ENCODE measurements at regions not wholly inside any gene's neighbourhood (a gene's known extent, or its start where the extent isn't known, plus 50 kb on each side); places are given as distances from the start of the nearest gene placed in this dataset.

DNA sequence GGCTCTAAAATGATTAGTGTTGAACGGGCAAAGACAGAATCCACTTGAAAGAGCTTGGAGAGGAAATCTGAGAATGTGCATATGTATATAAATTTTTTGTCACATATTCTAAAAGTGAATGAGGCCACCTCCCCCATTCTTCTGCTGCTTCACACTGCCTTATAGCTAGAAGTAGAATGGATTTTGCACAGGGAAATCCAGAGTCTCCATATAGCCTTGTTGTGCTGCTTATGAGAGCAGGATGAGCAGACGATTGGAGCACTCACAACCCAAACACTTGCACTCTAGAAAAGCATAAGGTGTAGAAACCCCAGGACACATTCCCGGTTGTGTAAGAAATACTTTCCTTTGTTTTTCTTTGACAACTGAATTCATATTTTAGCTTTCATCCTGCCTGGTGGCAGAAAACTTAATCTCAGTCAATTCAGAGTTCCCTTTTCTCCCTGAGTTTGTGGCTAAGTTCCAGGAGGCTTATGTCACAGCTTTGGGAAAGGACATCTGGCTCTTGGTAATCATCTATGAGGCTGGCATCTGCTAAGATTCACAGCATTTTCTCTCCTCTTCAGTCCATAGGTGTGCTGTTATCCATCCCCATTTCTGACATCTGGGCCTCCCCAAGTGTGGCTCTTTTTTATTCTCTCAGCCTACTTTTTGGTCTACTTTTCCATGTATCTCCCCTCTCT, 188.4 kb upstream of the PFN2 start:
- no peak overlapping the region for H3K27ac ChIP-seq (ENCODE audit: low read depth in 1 of 2, low read length in 2 of 2)
- intact Hi-C loops (cut with DNase I), result no loop called here
- H3K27me3 ChIP-seq (ENCODE audit: control insufficient read depth in 1 of 2, insufficient read depth in 2 of 2, low read length in 1 of 2), result no peaks in the 10 kb centered on the region
- H3K9me3 ChIP-seq (ENCODE audit: control insufficient read depth, low read length), result no peaks in the 10 kb centered on the region
- ATAC-seq (ENCODE audit: low FRiP score), result no peak
- WGBS, 2 donors, result 42 to 49% methylated on average over 3 of the region's 3 CpGs
- H3K4me3 ChIP-seq (ENCODE audit: low read length in 2 of 2), result no peak overlapping the region
- DNase-seq, result no peak
- no peaks in the 10 kb centered on the region for H3K4me1 ChIP-seq (ENCODE audit: control insufficient read depth in 1 of 2, insufficient read depth in 2 of 2, low read length in 2 of 2)
- no peaks in the 10 kb centered on the region for H3K36me3 ChIP-seq (ENCODE audit: control insufficient read depth in 1 of 2, insufficient read depth in 2 of 2, low read length in 1 of 2)

DNA sequence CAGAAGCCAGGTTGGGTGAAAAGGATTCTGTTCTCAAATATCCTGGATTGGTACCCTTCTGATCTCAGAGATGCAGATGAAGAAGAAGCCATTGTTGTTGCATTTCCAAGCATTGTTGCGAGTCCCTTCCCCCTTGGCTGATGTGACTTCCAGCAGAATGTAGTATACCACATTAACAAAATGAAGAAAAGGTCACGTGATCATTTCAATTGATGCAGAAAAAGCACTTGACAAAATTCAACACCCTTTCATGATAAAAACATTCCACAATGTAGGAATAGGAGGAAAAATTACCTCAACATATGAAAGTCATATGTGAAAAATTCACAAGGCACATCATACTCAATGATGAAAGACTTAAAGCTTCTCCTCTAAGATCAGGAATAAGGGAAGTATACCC, 181.9 kb upstream of the PFN2 start:
- H3K4me1 ChIP-seq (ENCODE audit: control insufficient read depth in 1 of 2, insufficient read depth in 2 of 2, low read length in 2 of 2), result peaks cover 0 to 2% of the 10 kb centered on the region in 2 donors
- no peak overlapping the region for H3K27ac ChIP-seq (ENCODE audit: low read depth in 1 of 2, low read length in 2 of 2)
- ATAC-seq (ENCODE audit: low FRiP score) (no peak), DNase-seq (no peak)
- no peaks in the 10 kb centered on the region for H3K27me3 ChIP-seq (ENCODE audit: control insufficient read depth in 1 of 2, insufficient read depth in 2 of 2, low read length in 1 of 2)
- H3K9me3 ChIP-seq (ENCODE audit: control insufficient read depth, low read length), result no peaks in the 10 kb centered on the region
- H3K4me3 ChIP-seq (ENCODE audit: low read length in 2 of 2), result no peak overlapping the region
- no peaks in the 10 kb centered on the region for H3K36me3 ChIP-seq (ENCODE audit: control insufficient read depth in 1 of 2, insufficient read depth in 2 of 2, low read length in 1 of 2)
- intact Hi-C loops (cut with DNase I), result no loop called here
- 95 to 97% methylated on average over 2 of the region's 2 CpGs for WGBS, 2 donors

DNA sequence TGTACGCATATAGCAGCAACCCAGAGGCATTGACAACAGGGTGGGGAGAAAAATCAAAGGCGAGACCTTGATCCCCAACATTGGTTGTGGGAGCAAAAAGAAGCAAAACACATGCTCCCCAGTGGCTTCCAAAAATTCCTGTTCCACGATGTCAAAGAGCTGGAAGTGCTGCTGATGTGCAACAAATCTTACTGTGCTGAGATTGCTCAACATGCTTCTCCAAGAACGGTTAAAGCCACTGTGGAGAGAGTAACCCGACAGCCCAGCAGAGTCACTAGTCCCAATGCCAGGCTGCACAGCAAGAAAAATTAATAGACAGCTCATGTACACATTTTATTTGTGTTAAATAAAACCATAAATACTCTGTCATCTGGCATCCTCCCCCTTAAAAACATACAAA, 179.9 kb upstream of the PFN2 start:
- ATAC-seq (ENCODE audit: low FRiP score) (no peak), DNase-seq (no peak)
- H3K36me3 ChIP-seq (ENCODE audit: control insufficient read depth in 1 of 2, insufficient read depth in 2 of 2, low read length in 1 of 2), result no peaks in the 10 kb centered on the region
- no peak overlapping the region for H3K4me3 ChIP-seq (ENCODE audit: low read length in 2 of 2)
- H3K27ac ChIP-seq (ENCODE audit: low read depth in 1 of 2, low read length in 2 of 2), result no peak overlapping the region
- H3K4me1 ChIP-seq (ENCODE audit: control insufficient read depth in 1 of 2, insufficient read depth in 2 of 2, low read length in 2 of 2), result peaks cover 2% of the 10 kb centered on the region in 2 donors
- no peaks in the 10 kb centered on the region for H3K27me3 ChIP-seq (ENCODE audit: control insufficient read depth in 1 of 2, insufficient read depth in 2 of 2, low read length in 1 of 2)
- WGBS, 2 donors, result 78 to 82% methylated on average over 5 of the region's 5 CpGs
- intact Hi-C loops (cut with DNase I), result no loop called here
- no peaks in the 10 kb centered on the region for H3K9me3 ChIP-seq (ENCODE audit: control insufficient read depth, low read length)

DNA sequence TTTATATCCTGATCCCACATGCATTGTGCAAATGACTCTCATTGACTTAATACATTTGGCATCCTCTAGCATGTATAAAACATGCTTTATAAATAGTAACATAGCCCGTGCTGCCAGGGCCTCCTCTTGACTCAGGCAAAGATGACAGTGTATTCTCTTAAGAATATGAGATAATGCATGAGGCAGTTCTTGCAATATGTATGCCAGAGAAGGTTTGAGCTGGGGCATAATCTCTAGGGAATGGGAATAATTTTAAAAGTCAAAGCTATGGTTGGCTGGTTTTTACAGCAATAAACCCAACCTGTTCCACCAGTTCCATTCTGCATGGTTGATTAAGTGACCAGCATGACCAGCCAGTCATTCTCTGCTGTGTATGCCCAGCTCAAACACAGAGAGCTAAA, 179.0 kb upstream of the PFN2 start:
- no peaks in the 10 kb centered on the region for H3K27me3 ChIP-seq (ENCODE audit: control insufficient read depth in 1 of 2, insufficient read depth in 2 of 2, low read length in 1 of 2)
- no peak for ATAC-seq (ENCODE audit: low FRiP score)
- no peaks in the 10 kb centered on the region for H3K36me3 ChIP-seq (ENCODE audit: control insufficient read depth in 1 of 2, insufficient read depth in 2 of 2, low read length in 1 of 2)
- H3K4me1 ChIP-seq (ENCODE audit: control insufficient read depth in 1 of 2, insufficient read depth in 2 of 2, low read length in 2 of 2), result peaks cover 2% of the 10 kb centered on the region in 2 donors
- intact Hi-C loops (cut with DNase I), result loop anchor here in 1 of 2 donors (5.0 kb wide), 1 partner anchor 37 kb away; no protein-coding TSS in a partner anchor
- DNase-seq, result no peak
- 0 to 3% methylated on average over 1 of the region's 1 CpG for WGBS, 2 donors
- H3K9me3 ChIP-seq (ENCODE audit: control insufficient read depth, low read length), result no peaks in the 10 kb centered on the region
- no peak overlapping the region for H3K27ac ChIP-seq (ENCODE audit: low read depth in 1 of 2, low read length in 2 of 2)
- no peak overlapping the region for H3K4me3 ChIP-seq (ENCODE audit: low read length in 2 of 2)

DNA sequence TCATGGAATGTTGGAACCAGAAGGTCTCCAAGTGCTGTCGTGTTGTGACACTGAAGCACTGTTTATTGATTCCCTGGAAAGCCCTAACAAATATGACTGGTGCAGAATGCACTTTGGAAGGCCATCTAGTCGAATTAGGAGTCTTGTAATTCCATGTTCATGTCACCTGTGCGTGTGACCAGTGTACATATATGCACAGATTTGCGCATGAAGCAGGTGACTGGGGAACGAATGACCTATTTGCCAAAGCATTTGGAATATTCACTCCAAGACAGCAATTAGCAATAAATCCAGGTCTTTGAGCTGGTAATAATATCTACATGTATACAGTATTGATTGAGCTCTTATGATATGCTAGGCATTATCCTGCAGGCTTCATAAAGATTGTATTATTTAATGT, 177.5 kb upstream of the PFN2 start:
- Histone ChIP-seq H3K27ac (ENCODE audit: low read depth in 1 of 2, low read length in 2 of 2) (no peak overlapping the region), H3K27me3 (ENCODE audit: control insufficient read depth in 1 of 2, insufficient read depth in 2 of 2, low read length in 1 of 2) (no peaks in the 10 kb centered on the region), H3K36me3 (ENCODE audit: control insufficient read depth in 1 of 2, insufficient read depth in 2 of 2, low read length in 1 of 2) (no peaks in the 10 kb centered on the region), H3K4me3 (ENCODE audit: low read length in 2 of 2) (no peak overlapping the region), H3K9me3 (ENCODE audit: control insufficient read depth, low read length) (no peaks in the 10 kb centered on the region), H3K4me1 (ENCODE audit: control insufficient read depth in 1 of 2, insufficient read depth in 2 of 2, low read length in 2 of 2) (peaks cover 2% of the 10 kb centered on the region in 2 donors)
- ATAC-seq (ENCODE audit: low FRiP score), result no peak
- WGBS, 2 donors, result 80 to 81% methylated on average over 5 of the region's 5 CpGs
- intact Hi-C loops (cut with DNase I), result loop anchor here in 1 of 2 donors (5.0 kb wide), 1 partner anchor 36 kb away; no protein-coding TSS in a partner anchor
- DNase-seq, result no peak

DNA sequence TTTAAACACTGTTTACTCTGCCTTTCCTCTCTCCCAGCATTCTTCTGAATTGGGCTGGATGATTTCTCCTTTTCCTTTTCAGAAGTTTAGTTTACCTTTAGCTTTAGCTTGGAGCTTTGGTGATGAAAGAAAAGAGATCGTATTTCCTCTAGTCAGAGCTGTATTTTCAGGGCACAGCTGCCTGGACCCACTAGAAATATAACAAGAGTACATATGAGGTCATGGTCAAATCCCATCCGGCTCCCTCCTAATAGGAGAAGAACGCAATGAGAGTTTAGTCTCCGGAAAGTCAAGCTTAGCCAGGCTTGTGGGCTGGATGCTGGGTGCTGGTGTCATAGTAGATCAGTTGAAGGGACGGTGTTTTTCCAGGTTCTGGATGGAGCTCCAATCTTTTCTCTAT, 177.1 kb upstream of the PFN2 start:
- WGBS, 2 donors, result 10 to 21% methylated on average over 5 of the region's 5 CpGs
- ATAC-seq (ENCODE audit: low FRiP score), result no peak

DNA sequence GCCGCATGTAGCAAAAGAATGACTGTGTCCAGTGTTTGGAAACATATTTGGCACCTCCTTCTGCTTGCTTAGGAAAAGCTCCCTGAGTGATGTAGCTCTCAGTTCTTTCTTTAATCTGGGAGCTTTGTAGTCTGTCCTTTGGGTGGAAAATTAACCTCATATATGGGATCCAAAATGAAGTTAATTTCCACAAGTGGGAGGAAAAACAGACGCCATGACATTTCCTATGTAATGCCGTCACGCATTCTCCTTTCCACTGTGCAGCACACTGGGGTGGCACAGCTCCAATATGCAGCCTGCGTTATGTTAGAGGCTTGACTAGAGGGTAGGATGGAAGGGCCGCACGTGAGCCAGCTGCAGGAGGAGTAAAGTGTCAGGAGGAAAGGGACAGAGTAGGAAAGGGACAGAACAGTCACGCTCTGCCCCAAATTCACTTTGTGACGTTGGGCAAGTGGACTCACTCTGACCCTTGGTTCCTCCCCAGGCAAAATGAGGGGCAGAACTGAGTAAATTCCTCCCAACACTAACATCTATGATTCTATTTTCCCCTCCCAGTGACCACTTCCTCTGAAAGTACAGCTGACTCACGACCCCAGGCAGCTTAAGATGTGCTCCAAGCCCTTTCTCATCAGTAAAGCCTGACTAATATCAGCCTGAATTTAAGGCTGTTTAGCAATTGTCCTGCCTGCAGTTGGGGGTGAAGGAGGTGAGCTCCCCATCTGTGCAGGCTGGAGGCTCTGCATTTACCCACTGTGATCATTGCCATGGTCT, 176.5 kb upstream of the PFN2 start:
- intact Hi-C loops (cut with DNase I), result loop anchor here in 1 of 2 donors (5.0 kb wide), 1 partner anchor 35 kb away; no protein-coding TSS in a partner anchor
- peak overlapping the region in 1 of 2 donors; percentile 3 for H3K4me3 ChIP-seq (ENCODE audit: low read length in 2 of 2)
- 14 to 20% methylated on average over 10 of the region's 10 CpGs for WGBS, 2 donors
- peak; percentile 48 to 75 for DNase-seq
- H3K36me3 ChIP-seq (ENCODE audit: control insufficient read depth in 1 of 2, insufficient read depth in 2 of 2, low read length in 1 of 2), result no peaks in the 10 kb centered on the region
- no peaks in the 10 kb centered on the region for H3K27me3 ChIP-seq (ENCODE audit: control insufficient read depth in 1 of 2, insufficient read depth in 2 of 2, low read length in 1 of 2)
- H3K27ac ChIP-seq (ENCODE audit: low read depth in 1 of 2, low read length in 2 of 2), result peak overlapping the region; percentile 37 to 52
- peaks cover 2% of the 10 kb centered on the region in 2 donors for H3K4me1 ChIP-seq (ENCODE audit: control insufficient read depth in 1 of 2, insufficient read depth in 2 of 2, low read length in 2 of 2)
- H3K9me3 ChIP-seq (ENCODE audit: control insufficient read depth, low read length), result no peaks in the 10 kb centered on the region
- no peak for ATAC-seq (ENCODE audit: low FRiP score)

More for the DNA sequence above, 177.1 kb upstream of the PFN2 start:
- no peak overlapping the region for H3K4me3 ChIP-seq (ENCODE audit: low read length in 2 of 2)
- H3K27me3 ChIP-seq (ENCODE audit: control insufficient read depth in 1 of 2, insufficient read depth in 2 of 2, low read length in 1 of 2), result no peaks in the 10 kb centered on the region
- DNase-seq, result no peak
- peaks cover 2% of the 10 kb centered on the region in 2 donors for H3K4me1 ChIP-seq (ENCODE audit: control insufficient read depth in 1 of 2, insufficient read depth in 2 of 2, low read length in 2 of 2)
- intact Hi-C loops (cut with DNase I), result loop anchor here in 1 of 2 donors (5.0 kb wide), 1 partner anchor 35 kb away; no protein-coding TSS in a partner anchor
- no peaks in the 10 kb centered on the region for H3K36me3 ChIP-seq (ENCODE audit: control insufficient read depth in 1 of 2, insufficient read depth in 2 of 2, low read length in 1 of 2)
- no peaks in the 10 kb centered on the region for H3K9me3 ChIP-seq (ENCODE audit: control insufficient read depth, low read length)
- H3K27ac ChIP-seq (ENCODE audit: low read depth in 1 of 2, low read length in 2 of 2), result peak overlapping the region; percentile 37 to 52

DNA sequence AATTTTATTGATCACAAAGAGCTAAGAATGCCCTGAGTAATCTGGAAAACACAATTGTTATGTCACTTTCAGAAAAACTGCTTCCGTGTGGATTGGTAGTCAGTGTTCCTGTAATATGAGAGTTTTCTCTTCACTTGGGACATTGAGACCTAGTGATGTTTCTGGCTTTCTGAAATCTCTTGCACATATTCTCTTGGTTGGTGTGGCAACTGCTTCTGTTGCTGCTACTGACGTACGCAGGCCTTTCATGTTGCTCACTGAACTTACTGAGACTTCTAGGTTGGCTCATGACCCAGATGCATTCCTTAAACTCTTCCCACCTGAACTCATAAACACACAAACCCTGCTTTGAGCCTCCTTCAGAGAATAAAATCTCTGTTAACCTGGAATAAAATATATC, 175.0 kb upstream of the PFN2 start:
- Histone ChIP-seq H3K4me1 (ENCODE audit: control insufficient read depth in 1 of 2, insufficient read depth in 2 of 2, low read length in 2 of 2) (peaks cover 2% of the 10 kb centered on the region in 2 donors), H3K9me3 (ENCODE audit: control insufficient read depth, low read length) (no peaks in the 10 kb centered on the region), H3K36me3 (ENCODE audit: control insufficient read depth in 1 of 2, insufficient read depth in 2 of 2, low read length in 1 of 2) (no peaks in the 10 kb centered on the region), H3K27ac (ENCODE audit: low read depth in 1 of 2, low read length in 2 of 2) (no peak overlapping the region), H3K4me3 (ENCODE audit: low read length in 2 of 2) (no peak overlapping the region), H3K27me3 (ENCODE audit: control insufficient read depth in 1 of 2, insufficient read depth in 2 of 2, low read length in 1 of 2) (no peaks in the 10 kb centered on the region)
- intact Hi-C loops (cut with DNase I), result loop anchor here in 1 of 2 donors (5.0 kb wide), 1 partner anchor 33 kb away; no protein-coding TSS in a partner anchor
- no peak for ATAC-seq (ENCODE audit: low FRiP score)
- WGBS, 2 donors, result 96 to 99% methylated on average over 3 of the region's 3 CpGs
- DNase-seq, result no peak
